ENCODE measurements at regions not wholly inside any gene's neighbourhood (a gene's known extent, or its start where the extent isn't known, plus 50 kb on each side); places are given as distances from the start of the nearest gene placed in this dataset.

DNA sequence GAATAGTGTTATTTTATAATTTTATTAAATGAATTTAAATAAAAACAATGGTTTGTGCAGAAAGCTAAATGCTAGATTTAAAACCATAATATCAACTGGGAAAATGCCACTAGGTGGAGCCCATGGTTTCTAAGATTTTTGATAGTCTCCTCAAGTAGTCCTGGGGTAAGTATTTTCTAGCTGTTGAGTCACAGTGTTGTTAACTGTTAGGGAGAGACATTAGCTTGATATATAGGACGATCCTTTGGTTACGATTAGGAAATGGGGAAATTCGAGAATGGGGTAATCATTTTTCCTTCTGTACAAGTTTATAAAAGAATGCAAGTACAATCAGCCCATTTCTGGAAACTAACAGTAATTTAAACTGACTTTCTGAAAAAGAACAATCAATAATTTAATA lies 378.4 kb downstream of the ANKRD50 start:
- intact Hi-C loops (cut with micrococcal nuclease), result loop anchor here (5.0 to 10.0 kb wide), 2 partner anchors 913 to 951 kb away; no protein-coding TSS in a partner anchor
- no peaks in the 10 kb centered on the region for H3K4me1 ChIP-seq
- H3K27me3 ChIP-seq (ENCODE audit: low read depth), result no peaks in the 10 kb centered on the region
- H3K27ac ChIP-seq (replicated peaks), result no peak overlapping the region
- TF ChIP-seq, protein P1, sequence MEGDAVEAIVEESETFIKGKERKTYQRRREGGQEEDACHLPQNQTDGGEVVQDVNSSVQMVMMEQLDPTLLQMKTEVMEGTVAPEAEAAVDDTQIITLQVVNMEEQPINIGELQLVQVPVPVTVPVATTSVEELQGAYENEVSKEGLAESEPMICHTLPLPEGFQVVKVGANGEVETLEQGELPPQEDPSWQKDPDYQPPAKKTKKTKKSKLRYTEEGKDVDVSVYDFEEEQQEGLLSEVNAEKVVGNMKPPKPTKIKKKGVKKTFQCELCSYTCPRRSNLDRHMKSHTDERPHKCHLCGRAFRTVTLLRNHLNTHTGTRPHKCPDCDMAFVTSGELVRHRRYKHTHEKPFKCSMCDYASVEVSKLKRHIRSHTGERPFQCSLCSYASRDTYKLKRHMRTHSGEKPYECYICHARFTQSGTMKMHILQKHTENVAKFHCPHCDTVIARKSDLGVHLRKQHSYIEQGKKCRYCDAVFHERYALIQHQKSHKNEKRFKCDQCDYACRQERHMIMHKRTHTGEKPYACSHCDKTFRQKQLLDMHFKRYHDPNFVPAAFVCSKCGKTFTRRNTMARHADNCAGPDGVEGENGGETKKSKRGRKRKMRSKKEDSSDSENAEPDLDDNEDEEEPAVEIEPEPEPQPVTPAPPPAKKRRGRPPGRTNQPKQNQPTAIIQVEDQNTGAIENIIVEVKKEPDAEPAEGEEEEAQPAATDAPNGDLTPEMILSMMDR (IDR thresholded peaks at IDR 0.05; ENCODE audit: borderline replicate concordance), result peak; percentile 73
- no peak overlapping the region for H3K4me3 ChIP-seq
- H3K36me3 ChIP-seq, result no peaks in the 10 kb centered on the region
- DNase-seq, result no peak
- H3K9me3 ChIP-seq (replicated peaks), result no peaks in the 10 kb centered on the region

DNA sequence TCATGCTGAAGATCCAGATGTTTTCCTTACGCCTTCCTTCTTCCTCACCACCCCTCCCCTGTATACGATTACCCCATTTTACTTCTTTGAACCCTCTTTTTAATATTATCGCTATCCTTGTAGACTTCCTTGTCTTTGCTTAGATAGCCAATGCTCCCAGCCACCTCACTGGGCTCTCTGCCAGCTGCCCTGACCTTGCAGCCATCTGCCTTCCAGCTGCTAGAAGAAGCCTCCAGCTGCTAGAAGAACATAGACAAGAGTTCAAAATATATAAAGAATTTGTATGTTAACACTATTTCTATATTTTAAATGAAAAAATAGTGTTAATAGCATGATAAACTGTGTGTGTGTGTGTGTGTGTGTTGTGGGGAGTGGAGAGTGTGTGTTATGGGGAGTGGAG lies 374.7 kb downstream of the ANKRD50 start:
- H3K4me3 ChIP-seq, result no peak overlapping the region
- no peaks in the 10 kb centered on the region for H3K4me1 ChIP-seq
- peak; percentile 61 for DNase-seq
- H3K27ac ChIP-seq (replicated peaks), result no peak overlapping the region
- H3K36me3 ChIP-seq, result no peaks in the 10 kb centered on the region
- TF ChIP-seq, protein P1 (IDR thresholded peaks at IDR 0.05; ENCODE audit: borderline replicate concordance), result no peak
- H3K9me3 ChIP-seq (replicated peaks), result no peaks in the 10 kb centered on the region
- no peaks in the 10 kb centered on the region for H3K27me3 ChIP-seq (ENCODE audit: low read depth)
- intact Hi-C loops (cut with micrococcal nuclease), result loop anchor here (10.0 kb wide), 1 partner anchor 947 kb away; no protein-coding TSS in a partner anchor

DNA sequence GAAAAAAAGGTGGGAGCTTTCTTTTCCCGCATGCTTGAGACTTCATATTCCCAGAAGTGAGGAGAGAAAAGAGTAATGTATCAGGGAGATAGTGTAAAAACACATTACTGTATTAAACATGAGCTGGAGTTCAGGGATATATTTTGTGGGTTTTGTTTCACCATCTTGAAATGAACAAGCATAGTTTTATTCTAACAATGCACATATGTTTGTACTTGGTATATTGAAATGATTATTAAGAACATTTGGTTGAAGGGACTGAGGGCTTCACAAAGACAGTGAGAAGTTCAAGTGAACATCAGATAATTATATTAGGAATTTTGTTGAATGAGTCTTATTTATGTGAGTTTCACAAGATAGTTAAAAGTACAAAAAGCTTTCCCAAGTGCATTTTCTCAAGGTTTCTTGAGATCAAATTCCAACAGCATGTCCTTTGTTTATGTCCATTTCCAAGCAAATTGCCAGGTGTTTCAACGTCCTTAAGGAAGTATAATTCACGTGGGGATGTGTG lies 368.8 kb downstream of the ANKRD50 start:
- Histone ChIP-seq H3K4me3 (no peak overlapping the region), H3K27me3 (ENCODE audit: low read depth) (no peaks in the 10 kb centered on the region), H3K4me1 (no peaks in the 10 kb centered on the region), H3K36me3 (no peaks in the 10 kb centered on the region), H3K27ac (replicated peaks) (no peak overlapping the region), H3K9me3 (replicated peaks) (no peaks in the 10 kb centered on the region)
- TF ChIP-seq, protein P1 (IDR thresholded peaks at IDR 0.05; ENCODE audit: borderline replicate concordance), result no peak
- intact Hi-C loops (cut with micrococcal nuclease), result no loop called here
- no peak for DNase-seq

DNA sequence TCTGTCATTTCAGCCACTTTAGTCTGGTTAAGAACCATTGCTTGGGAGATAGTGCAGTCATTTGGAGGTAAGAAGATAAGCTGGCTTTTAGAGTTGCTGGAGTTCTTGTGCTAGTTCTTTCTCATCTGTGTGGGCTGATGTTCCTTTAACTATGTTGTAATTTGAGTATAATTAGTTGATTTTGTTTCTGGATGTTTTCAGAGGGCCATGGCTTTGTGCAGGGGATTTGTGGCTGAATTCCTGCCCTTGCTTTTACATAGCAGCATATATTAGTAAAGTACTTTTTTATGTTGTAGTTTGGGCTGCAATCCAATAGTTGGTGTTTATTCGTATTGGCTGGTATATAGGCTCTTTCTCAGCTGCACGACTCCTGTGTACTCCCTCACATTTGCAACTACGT lies 339.6 kb downstream of the ANKRD50 start:
- TF ChIP-seq, protein P1 (IDR thresholded peaks at IDR 0.05; ENCODE audit: borderline replicate concordance), result no peak
- no peak for DNase-seq
- Histone ChIP-seq H3K4me1 (no peaks in the 10 kb centered on the region), H3K27ac (replicated peaks) (no peak overlapping the region), H3K36me3 (no peaks in the 10 kb centered on the region), H3K27me3 (ENCODE audit: low read depth) (no peaks in the 10 kb centered on the region), H3K4me3 (no peak overlapping the region), H3K9me3 (replicated peaks) (peaks cover 26% of the 10 kb centered on the region)
- intact Hi-C loops (cut with micrococcal nuclease), result no loop called here

DNA sequence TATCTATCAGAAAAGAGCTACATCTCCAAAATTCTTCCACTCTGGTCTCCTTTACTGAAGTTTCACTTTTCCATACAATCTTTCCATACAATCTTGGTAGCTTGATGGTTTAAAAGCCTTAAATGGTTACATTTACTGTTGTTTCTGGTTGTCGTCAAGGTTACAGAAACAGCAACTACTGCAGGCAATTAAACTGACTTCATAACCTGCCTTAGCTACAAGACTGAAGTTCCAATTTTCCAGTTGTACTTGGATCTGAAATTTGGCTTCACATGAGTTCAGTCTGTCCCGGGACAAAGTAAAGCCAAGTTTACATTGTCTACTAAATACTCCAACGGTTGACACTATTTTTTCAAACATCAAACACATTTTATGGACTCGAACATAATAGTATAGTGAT lies 326.4 kb downstream of the ANKRD50 start:
- no peak overlapping the region for H3K4me3 ChIP-seq
- intact Hi-C loops (cut with micrococcal nuclease), result no loop called here
- H3K9me3 ChIP-seq (replicated peaks), result no peaks in the 10 kb centered on the region
- no peaks in the 10 kb centered on the region for H3K27me3 ChIP-seq (ENCODE audit: low read depth)
- no peak overlapping the region for H3K27ac ChIP-seq (replicated peaks)
- TF ChIP-seq, protein P1 (IDR thresholded peaks at IDR 0.05; ENCODE audit: borderline replicate concordance), result no peak
- H3K4me1 ChIP-seq, result no peaks in the 10 kb centered on the region
- no peak for DNase-seq
- no peaks in the 10 kb centered on the region for H3K36me3 ChIP-seq

All from left ventricle myocardium inferior (tissue), 1 donor.